ENCODE measurements at regions not wholly inside any gene's neighbourhood (a gene's known extent, or its start where the extent isn't known, plus 50 kb on each side); places are given as distances from the start of the nearest gene placed in this dataset.

DNA sequence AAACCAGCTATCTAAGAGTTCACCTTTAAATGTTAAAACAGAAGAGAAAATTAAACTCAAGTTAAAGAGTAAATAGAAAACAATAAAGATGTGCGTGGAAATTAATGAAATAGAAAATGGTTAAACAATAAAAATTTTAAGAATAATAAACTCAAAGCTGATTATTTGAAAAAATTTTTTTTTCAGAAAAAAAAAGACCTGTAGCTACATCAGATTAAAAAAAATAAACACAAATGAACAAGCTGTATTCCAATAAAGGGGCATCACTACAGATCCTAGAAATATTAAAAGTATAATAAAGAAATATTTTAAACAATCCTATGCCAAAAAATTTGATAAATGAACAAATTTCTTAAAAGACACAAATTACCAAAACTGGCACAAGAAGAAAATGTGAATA lies 64.1 kb downstream of the DRD1 start:
- TF ChIP-seq, protein P1, sequence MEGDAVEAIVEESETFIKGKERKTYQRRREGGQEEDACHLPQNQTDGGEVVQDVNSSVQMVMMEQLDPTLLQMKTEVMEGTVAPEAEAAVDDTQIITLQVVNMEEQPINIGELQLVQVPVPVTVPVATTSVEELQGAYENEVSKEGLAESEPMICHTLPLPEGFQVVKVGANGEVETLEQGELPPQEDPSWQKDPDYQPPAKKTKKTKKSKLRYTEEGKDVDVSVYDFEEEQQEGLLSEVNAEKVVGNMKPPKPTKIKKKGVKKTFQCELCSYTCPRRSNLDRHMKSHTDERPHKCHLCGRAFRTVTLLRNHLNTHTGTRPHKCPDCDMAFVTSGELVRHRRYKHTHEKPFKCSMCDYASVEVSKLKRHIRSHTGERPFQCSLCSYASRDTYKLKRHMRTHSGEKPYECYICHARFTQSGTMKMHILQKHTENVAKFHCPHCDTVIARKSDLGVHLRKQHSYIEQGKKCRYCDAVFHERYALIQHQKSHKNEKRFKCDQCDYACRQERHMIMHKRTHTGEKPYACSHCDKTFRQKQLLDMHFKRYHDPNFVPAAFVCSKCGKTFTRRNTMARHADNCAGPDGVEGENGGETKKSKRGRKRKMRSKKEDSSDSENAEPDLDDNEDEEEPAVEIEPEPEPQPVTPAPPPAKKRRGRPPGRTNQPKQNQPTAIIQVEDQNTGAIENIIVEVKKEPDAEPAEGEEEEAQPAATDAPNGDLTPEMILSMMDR (IDR thresholded peaks at IDR 0.05): no peak
- TF ChIP-seq POLR2A (IDR thresholded peaks at IDR 0.05): no peak

All from right lobe of liver (tissue), 4 donors.